ENCODE measurements at regions not wholly inside any gene's neighbourhood (a gene's known extent, or its start where the extent isn't known, plus 50 kb on each side); places are given as distances from the start of the nearest gene placed in this dataset.
A peak's percentile ranks its signal among the peaks of the same experiment; 100 is the strongest.

DNA sequence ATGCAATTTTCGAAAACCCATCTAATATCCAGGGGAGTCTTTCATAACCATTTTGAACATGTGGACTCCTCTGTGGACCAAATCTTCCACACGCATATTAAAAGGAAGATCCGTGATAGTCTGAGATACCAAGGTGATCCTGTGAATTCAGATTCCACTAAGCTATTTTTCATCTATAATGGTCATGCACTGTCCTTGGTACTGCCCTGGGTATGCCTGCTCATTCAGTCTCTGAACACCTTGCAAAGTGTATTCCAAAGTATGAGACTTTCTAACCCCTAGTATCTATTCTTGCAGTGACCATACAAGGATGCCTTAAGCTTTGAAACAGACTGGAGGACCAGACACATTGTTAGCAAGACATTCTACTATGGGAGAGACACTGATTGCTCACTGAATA lies 217.6 kb upstream of the CCDC150 start:
- no peak overlapping the region for H3K4me3 ChIP-seq (ENCODE audit: low read depth, low read length)
- H3K27me3 ChIP-seq (ENCODE audit: insufficient read depth, low read length) = no peaks in the 10 kb centered on the region
- no peaks in the 10 kb centered on the region for H3K36me3 ChIP-seq (ENCODE audit: insufficient read depth, low read length)
- no peak overlapping the region for H2AFZ ChIP-seq (ENCODE audit: low read length, unreplicated experiment)
- H3K4me1 ChIP-seq (ENCODE audit: control insufficient read depth, insufficient read depth, low read length, unreplicated experiment) = no peaks in the 10 kb centered on the region
- H3K27ac ChIP-seq (ENCODE audit: low read depth, low read length) = no peak overlapping the region
- no peaks in the 10 kb centered on the region for H3K79me2 ChIP-seq (ENCODE audit: control insufficient read depth, insufficient read depth, low read length, unreplicated experiment)

DNA sequence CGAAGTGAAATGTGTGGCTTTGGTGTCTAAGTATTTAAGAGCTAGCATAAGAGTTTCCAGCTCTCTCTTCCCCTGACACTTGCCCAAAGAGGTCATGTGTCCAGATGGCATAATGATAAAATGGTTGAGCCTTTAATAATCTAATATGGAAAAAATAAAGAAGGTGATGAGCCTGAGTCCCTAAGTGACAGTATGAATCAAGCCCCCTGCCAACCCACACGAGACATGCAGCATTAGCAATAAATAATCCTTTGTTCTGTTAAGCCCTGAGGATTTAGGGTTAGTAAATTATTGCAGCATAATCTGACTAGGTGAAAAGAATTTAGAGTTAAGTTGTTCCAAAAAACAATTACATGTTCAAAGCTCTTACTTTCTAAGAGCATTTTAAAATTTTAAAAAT lies 217.2 kb upstream of the CCDC150 start:
- no peaks in the 10 kb centered on the region for H3K4me1 ChIP-seq (ENCODE audit: control insufficient read depth, insufficient read depth, low read length, unreplicated experiment)
- no peak overlapping the region for H3K4me3 ChIP-seq (ENCODE audit: low read depth, low read length)
- H3K36me3 ChIP-seq (ENCODE audit: insufficient read depth, low read length) = no peaks in the 10 kb centered on the region
- no peaks in the 10 kb centered on the region for H3K27me3 ChIP-seq (ENCODE audit: insufficient read depth, low read length)
- no peaks in the 10 kb centered on the region for H3K79me2 ChIP-seq (ENCODE audit: control insufficient read depth, insufficient read depth, low read length, unreplicated experiment)
- no peak overlapping the region for H2AFZ ChIP-seq (ENCODE audit: low read length, unreplicated experiment)
- no peak overlapping the region for H3K27ac ChIP-seq (ENCODE audit: low read depth, low read length)

DNA sequence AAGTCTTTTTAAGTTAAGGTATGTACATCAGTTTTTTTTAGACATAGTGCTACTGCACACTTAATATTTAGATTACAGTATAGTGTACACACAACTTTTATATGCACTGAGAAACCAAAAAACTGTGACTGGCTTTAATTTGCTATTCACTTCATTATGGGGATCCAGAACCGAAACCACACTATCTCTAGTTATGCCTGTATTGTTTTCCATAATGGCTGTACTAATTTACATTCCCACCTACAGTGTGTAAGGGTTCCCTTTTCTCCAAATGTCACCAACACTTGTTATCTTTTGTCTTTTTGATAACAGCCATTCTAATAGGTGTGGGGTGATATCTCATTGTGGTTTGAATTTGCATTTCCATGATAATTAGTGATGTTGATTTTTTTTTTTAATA lies 213.4 kb upstream of the CCDC150 start:
- no peaks in the 10 kb centered on the region for H3K79me2 ChIP-seq (ENCODE audit: control insufficient read depth, insufficient read depth, low read length, unreplicated experiment)
- no peaks in the 10 kb centered on the region for H3K27me3 ChIP-seq (ENCODE audit: insufficient read depth, low read length)
- no peaks in the 10 kb centered on the region for H3K36me3 ChIP-seq (ENCODE audit: insufficient read depth, low read length)
- no peak overlapping the region for H3K27ac ChIP-seq (ENCODE audit: low read depth, low read length)
- H2AFZ ChIP-seq (ENCODE audit: low read length, unreplicated experiment) = no peak overlapping the region
- no peak overlapping the region for H3K4me3 ChIP-seq (ENCODE audit: low read depth, low read length)
- H3K4me1 ChIP-seq (ENCODE audit: control insufficient read depth, insufficient read depth, low read length, unreplicated experiment) = no peaks in the 10 kb centered on the region

- Histone ChIP-seq H3K27ac (ENCODE audit: low read depth, low read length) (no peak overlapping the region), H2AFZ (ENCODE audit: low read length, unreplicated experiment) (no peak overlapping the region), H3K4me1 (ENCODE audit: control insufficient read depth, insufficient read depth, low read length, unreplicated experiment) (no peaks in the 10 kb centered on the region), H3K79me2 (ENCODE audit: control insufficient read depth, insufficient read depth, low read length, unreplicated experiment) (no peaks in the 10 kb centered on the region), H3K27me3 (ENCODE audit: insufficient read depth, low read length) (no peaks in the 10 kb centered on the region), H3K36me3 (ENCODE audit: insufficient read depth, low read length) (no peaks in the 10 kb centered on the region), H3K4me3 (ENCODE audit: low read depth, low read length) (no peak overlapping the region)
Measured at GRCh38 chr2:196427986-196428634, 211.4 kb upstream of the CCDC150 start.

- Histone ChIP-seq H3K4me1 (ENCODE audit: control insufficient read depth, insufficient read depth, low read length, unreplicated experiment) (no peaks in the 10 kb centered on the region), H3K27ac (ENCODE audit: low read depth, low read length) (no peak overlapping the region), H3K36me3 (ENCODE audit: insufficient read depth, low read length) (no peaks in the 10 kb centered on the region), H3K4me3 (ENCODE audit: low read depth, low read length) (no peak overlapping the region), H3K79me2 (ENCODE audit: control insufficient read depth, insufficient read depth, low read length, unreplicated experiment) (no peaks in the 10 kb centered on the region), H2AFZ (ENCODE audit: low read length, unreplicated experiment) (no peak overlapping the region), H3K27me3 (ENCODE audit: insufficient read depth, low read length) (no peaks in the 10 kb centered on the region)
Measured at GRCh38 chr2:196431076-196431475, 208.4 kb upstream of the CCDC150 start.

GRCh38 chr2:196431957-196432356 lies 207.6 kb upstream of the CCDC150 start:
- H3K27me3 ChIP-seq (ENCODE audit: insufficient read depth, low read length) = no peaks in the 10 kb centered on the region
- no peaks in the 10 kb centered on the region for H3K36me3 ChIP-seq (ENCODE audit: insufficient read depth, low read length)
- H2AFZ ChIP-seq (ENCODE audit: low read length, unreplicated experiment) = peak overlapping the region; percentile 13

DNA sequence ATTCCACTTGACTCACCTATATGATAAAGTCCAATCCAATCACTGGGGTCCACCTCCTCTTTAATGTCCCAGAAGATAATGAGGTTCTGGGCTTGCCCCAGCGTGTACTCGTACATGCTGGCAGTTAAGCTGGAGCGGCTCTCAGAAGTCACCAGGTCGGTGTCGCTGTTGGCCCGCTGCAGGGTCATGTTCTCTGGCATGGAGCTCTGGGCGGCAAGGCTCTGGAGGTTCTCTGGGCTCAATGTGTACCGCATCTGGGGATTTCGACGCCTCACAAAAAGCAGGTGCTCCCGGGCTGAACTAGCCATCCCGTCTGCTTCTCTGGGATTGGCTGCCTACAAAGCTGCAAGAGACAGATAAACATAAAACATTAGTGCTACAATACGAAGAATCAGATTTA lies 206.4 kb upstream of the CCDC150 start:
- no peak overlapping the region for H3K27ac ChIP-seq (ENCODE audit: low read depth, low read length)
- no peak overlapping the region for H2AFZ ChIP-seq (ENCODE audit: low read length, unreplicated experiment)
- no peaks in the 10 kb centered on the region for H3K36me3 ChIP-seq (ENCODE audit: insufficient read depth, low read length)
- no peak overlapping the region for H3K4me3 ChIP-seq (ENCODE audit: low read depth, low read length)
- no peaks in the 10 kb centered on the region for H3K27me3 ChIP-seq (ENCODE audit: insufficient read depth, low read length)
- H3K4me1 ChIP-seq (ENCODE audit: control insufficient read depth, insufficient read depth, low read length, unreplicated experiment) = no peaks in the 10 kb centered on the region
- no peaks in the 10 kb centered on the region for H3K79me2 ChIP-seq (ENCODE audit: control insufficient read depth, insufficient read depth, low read length, unreplicated experiment)

More at GRCh38 chr2:196431957-196432356, 207.6 kb upstream of the CCDC150 start:
- H3K79me2 ChIP-seq (ENCODE audit: control insufficient read depth, insufficient read depth, low read length, unreplicated experiment) = no peaks in the 10 kb centered on the region
- H3K4me3 ChIP-seq (ENCODE audit: low read depth, low read length) = no peak overlapping the region
- no peaks in the 10 kb centered on the region for H3K4me1 ChIP-seq (ENCODE audit: control insufficient read depth, insufficient read depth, low read length, unreplicated experiment)
- H3K27ac ChIP-seq (ENCODE audit: low read depth, low read length) = no peak overlapping the region

DNA sequence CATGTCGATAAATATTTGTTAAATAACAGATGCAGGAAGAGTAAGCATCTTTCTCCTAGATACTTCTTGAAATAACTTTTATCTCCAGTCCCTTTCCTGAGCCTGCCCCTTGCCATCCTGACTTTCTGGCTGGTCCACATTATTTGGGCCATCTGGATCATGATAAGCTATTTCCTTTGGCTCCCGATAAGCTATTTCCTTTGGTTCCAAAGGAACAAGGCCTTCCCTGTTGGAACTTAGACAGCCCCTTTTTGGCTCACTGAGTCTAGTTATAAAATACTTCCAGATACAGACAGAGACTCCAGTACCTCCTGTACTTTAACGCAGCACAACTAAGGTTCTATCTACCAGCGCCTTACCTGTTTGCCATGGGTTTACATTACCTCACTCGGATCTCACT lies 205.3 kb upstream of the CCDC150 start:
- no peak overlapping the region for H3K4me3 ChIP-seq (ENCODE audit: low read depth, low read length)
- H3K79me2 ChIP-seq (ENCODE audit: control insufficient read depth, insufficient read depth, low read length, unreplicated experiment) = no peaks in the 10 kb centered on the region
- H3K27me3 ChIP-seq (ENCODE audit: insufficient read depth, low read length) = no peaks in the 10 kb centered on the region
- H2AFZ ChIP-seq (ENCODE audit: low read length, unreplicated experiment) = no peak overlapping the region
- no peaks in the 10 kb centered on the region for H3K4me1 ChIP-seq (ENCODE audit: control insufficient read depth, insufficient read depth, low read length, unreplicated experiment)
- H3K36me3 ChIP-seq (ENCODE audit: insufficient read depth, low read length) = no peaks in the 10 kb centered on the region
- no peak overlapping the region for H3K27ac ChIP-seq (ENCODE audit: low read depth, low read length)

GRCh38 chr2:196435189-196435588 lies 204.3 kb upstream of the CCDC150 start:
- no peak overlapping the region for H3K27ac ChIP-seq (ENCODE audit: low read depth, low read length)
- no peaks in the 10 kb centered on the region for H3K36me3 ChIP-seq (ENCODE audit: insufficient read depth, low read length)
- H3K4me1 ChIP-seq (ENCODE audit: control insufficient read depth, insufficient read depth, low read length, unreplicated experiment) = no peaks in the 10 kb centered on the region
- no peaks in the 10 kb centered on the region for H3K27me3 ChIP-seq (ENCODE audit: insufficient read depth, low read length)
- H2AFZ ChIP-seq (ENCODE audit: low read length, unreplicated experiment) = no peak overlapping the region
- no peaks in the 10 kb centered on the region for H3K79me2 ChIP-seq (ENCODE audit: control insufficient read depth, insufficient read depth, low read length, unreplicated experiment)
- no peak overlapping the region for H3K4me3 ChIP-seq (ENCODE audit: low read depth, low read length)

DNA sequence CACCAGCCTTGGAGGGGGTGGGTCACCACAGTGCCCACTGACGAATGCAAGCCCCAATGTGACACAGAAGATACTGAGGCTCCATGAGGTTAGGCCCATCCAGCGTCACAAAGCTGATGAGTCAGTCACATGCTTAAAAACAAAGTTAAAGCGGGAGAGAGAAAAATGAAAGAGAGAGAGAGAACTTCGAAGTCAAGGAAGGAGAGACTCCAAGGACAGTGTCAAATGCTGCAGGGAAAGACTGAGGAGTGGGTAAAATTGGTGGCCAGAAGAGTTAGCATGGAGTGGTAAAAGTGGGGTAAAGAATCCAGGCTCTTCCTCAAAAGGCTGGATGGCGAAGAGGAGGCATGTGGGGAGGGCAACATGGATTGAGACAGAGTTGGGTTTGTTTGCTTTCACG lies 201.9 kb upstream of the CCDC150 start:
- no peaks in the 10 kb centered on the region for H3K79me2 ChIP-seq (ENCODE audit: control insufficient read depth, insufficient read depth, low read length, unreplicated experiment)
- H3K36me3 ChIP-seq (ENCODE audit: insufficient read depth, low read length) = no peaks in the 10 kb centered on the region
- H3K27me3 ChIP-seq (ENCODE audit: insufficient read depth, low read length) = no peaks in the 10 kb centered on the region
- H3K4me3 ChIP-seq (ENCODE audit: low read depth, low read length) = no peak overlapping the region
- H2AFZ ChIP-seq (ENCODE audit: low read length, unreplicated experiment) = no peak overlapping the region
- H3K4me1 ChIP-seq (ENCODE audit: control insufficient read depth, insufficient read depth, low read length, unreplicated experiment) = no peaks in the 10 kb centered on the region
- no peak overlapping the region for H3K27ac ChIP-seq (ENCODE audit: low read depth, low read length)

- H3K27me3 ChIP-seq (ENCODE audit: insufficient read depth, low read length) = no peaks in the 10 kb centered on the region
- no peak overlapping the region for H3K4me3 ChIP-seq (ENCODE audit: low read depth, low read length)
- no peak overlapping the region for H3K27ac ChIP-seq (ENCODE audit: low read depth, low read length)
- no peaks in the 10 kb centered on the region for H3K79me2 ChIP-seq (ENCODE audit: control insufficient read depth, insufficient read depth, low read length, unreplicated experiment)
- H3K36me3 ChIP-seq (ENCODE audit: insufficient read depth, low read length) = no peaks in the 10 kb centered on the region
- H3K4me1 ChIP-seq (ENCODE audit: control insufficient read depth, insufficient read depth, low read length, unreplicated experiment) = no peaks in the 10 kb centered on the region
- H2AFZ ChIP-seq (ENCODE audit: low read length, unreplicated experiment) = no peak overlapping the region
Measured at GRCh38 chr2:196439760-196440159, 199.8 kb upstream of the CCDC150 start.

Measured in ACC112 (cell line).